Activated naive CD4-positive, alpha-beta T cell treated with anti-CD3 and anti-CD28 coated beads, Interleukin-2, amount 50 U/mL, for 72 hours (primary cell): ENCODE measurements at regions not wholly inside any gene's neighbourhood (a gene's known extent, or its start where the extent isn't known, plus 50 kb on each side); places are given as distances from the start of the nearest gene placed in this dataset.
"Not testable (repeated sequence)": the region's sequence is repeated elsewhere in the genome, so short reads cannot be mapped to it uniquely, and the experiment has no call there.

Source experiments
- ATAC-seq, 2 donors: fragments of 150-1000 bp; cut with Tn5 transposase; 2 replicates each; pipeline ENCODE4 v1.10.0; 2021; ENCODE audit warnings: mild to moderate bottlenecking in 2 of 2, moderate library complexity in 2 of 2
- DNase-seq, 2 donors: peaks; one replicate each; pipeline ENCODE4 v3.0.0; 2021 to 2022; ENCODE audit warnings: low spot score in 2 of 2
- H3K27ac Mint-ChIP-seq, 2 donors: one replicate each; pipeline ENCODE4 v1.8.0; 2022; ENCODE audit warnings: mild to moderate bottlenecking in 2 of 2, mixed read lengths in 2 of 2
- H3K36me3 Mint-ChIP-seq, 2 donors: one replicate each; pipeline ENCODE4 v1.8.0; 2022; ENCODE audit warnings: mixed read lengths in 2 of 2
- H3K9me3 Mint-ChIP-seq, 2 donors: one replicate each; pipeline ENCODE4 v1.8.0; 2022; ENCODE audit warnings: mixed read lengths in 2 of 2

DNA sequence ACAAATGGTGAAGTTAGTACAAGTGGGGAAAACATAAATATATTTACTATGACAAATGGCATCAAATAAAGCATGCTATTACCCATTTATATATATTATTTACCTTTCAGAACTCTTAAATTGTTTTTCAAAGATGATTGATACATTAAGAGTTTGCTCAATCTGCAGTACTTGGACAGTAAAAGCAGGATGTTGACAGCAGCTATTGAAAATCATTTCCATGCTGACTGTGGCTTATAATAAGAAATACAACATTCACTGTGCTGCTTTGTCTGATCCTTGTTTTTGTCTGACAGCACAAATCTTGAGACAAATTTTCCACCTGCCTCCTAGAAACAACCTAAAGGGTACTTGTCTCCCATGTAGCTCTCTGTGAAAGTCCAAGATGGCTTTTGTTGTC, 134.1 kb upstream of the FAT1 start:
- ATAC-seq, result no peak
- no peak overlapping the region for H3K27ac Mint-ChIP-seq
- peaks cover 0 to 9% of the 10 kb centered on the region in 2 donors for H3K9me3 Mint-ChIP-seq
- no peak for DNase-seq
- no peaks in the 10 kb centered on the region for H3K36me3 Mint-ChIP-seq

DNA sequence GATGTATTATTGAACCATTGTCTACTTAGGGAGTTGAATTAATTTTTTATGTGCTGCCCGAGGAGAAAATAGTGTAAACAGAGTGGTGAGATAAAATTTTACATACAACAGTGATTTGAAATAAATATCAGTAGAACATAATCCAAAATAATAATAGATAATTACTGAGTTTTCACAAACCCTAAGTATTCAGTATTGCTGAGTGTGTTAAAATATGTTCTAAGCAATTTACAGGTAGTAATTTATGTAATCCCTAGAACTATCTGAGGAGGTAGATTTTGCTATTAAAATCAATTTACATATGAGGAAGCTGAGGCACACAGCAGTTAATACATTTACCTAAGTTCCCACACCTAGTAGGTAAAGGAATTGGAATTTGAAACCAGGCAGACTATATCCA, 134.7 kb upstream of the FAT1 start:
- ATAC-seq (no peak), DNase-seq (no peak)
- Mint-ChIP-seq H3K36me3 (no peaks in the 10 kb centered on the region), H3K27ac (no peak overlapping the region), H3K9me3 (peaks cover 5 to 12% of the 10 kb centered on the region in 2 donors)

DNA sequence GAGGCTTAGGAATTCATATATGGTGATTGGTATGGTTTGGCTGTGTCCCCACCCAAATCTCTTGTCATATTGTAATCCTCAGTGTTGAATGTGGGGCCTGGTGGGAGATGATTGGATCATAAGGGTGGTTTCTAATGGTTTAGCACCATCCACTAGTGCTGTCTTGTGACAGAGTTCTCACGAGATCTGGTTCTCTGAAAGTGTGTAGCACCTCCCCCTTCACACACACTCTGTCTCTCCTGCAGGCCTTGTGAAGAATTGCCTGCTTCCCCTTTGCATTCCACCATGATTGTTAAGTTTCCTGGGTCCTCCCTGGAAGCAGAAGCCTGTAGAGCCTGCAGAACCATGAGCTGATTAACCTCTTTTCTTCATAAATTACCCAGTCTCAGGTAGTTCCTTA, 135.8 kb upstream of the FAT1 start:
- no peak for ATAC-seq
- no peak for DNase-seq
- no peak overlapping the region for H3K27ac Mint-ChIP-seq
- no peaks in the 10 kb centered on the region for H3K36me3 Mint-ChIP-seq
- H3K9me3 Mint-ChIP-seq, result peaks cover 14 to 17% of the 10 kb centered on the region in 2 donors

DNA sequence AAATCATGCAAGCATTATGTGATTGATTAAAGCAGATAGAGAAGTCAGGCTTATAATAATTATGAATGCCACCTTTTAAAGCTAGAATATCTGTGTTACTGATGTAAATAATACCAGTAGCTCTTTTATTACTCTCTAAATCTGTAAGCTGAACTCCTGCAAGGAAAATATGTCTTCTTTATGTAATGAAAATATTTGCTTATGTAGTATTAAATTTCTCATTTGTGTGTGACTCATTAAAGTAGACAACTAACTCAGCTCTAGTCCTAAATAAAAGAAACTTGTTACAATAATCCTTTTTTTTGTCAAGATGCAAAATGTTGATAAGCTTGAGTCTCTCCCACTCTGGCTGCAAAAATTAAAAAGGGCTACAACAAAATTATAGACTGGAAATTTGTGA, 137.7 kb upstream of the FAT1 start:
- Mint-ChIP-seq H3K9me3 (peaks cover 14 to 17% of the 10 kb centered on the region in 2 donors), H3K27ac (no peak overlapping the region), H3K36me3 (no peaks in the 10 kb centered on the region)
- ATAC-seq (no peak), DNase-seq (no peak)

DNA sequence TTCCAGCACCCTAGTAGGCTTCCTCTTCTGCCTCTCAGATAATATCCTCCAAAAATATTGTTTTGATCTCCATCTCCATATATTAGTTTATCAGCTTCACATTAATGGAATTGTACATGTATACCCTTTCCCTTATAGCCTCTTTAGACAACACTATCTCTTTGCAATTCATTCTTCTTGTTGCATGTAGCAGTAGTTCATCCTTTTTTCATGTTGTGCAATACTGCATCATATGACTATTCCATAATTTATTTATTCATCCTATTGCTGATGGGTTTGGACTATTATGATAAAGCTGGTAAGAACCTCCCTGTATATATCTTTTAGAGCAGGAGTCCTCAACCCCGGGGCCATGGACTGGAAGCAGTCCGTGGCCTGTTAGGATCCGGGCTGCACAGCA, 148.2 kb upstream of the FAT1 start:
- no peak for DNase-seq
- Mint-ChIP-seq H3K36me3 (no peaks in the 10 kb centered on the region), H3K27ac (no peak overlapping the region), H3K9me3 (peaks cover 20 to 27% of the 10 kb centered on the region in 2 donors)
- no peak for ATAC-seq

DNA sequence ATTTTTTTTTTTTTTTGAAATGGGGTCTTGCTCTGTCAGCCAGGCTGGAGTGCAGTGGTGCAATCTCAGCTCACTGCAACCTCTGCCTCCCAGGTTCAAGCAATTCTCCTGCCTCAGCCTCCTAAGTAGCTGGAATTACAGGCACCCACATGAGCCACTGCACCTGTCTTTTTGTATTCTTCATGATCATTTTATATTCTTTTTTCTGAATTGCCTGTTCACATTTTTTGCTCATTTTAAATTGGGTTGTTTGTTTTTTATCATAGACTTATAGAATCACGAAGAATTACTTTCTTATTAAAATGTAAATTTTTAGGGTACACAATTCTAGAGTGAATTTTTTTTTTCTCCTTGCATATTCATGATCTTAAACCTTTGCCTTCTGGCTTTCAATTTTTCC, 149.4 kb upstream of the FAT1 start:
- peaks cover 20 to 26% of the 10 kb centered on the region in 2 donors for H3K9me3 Mint-ChIP-seq

DNA sequence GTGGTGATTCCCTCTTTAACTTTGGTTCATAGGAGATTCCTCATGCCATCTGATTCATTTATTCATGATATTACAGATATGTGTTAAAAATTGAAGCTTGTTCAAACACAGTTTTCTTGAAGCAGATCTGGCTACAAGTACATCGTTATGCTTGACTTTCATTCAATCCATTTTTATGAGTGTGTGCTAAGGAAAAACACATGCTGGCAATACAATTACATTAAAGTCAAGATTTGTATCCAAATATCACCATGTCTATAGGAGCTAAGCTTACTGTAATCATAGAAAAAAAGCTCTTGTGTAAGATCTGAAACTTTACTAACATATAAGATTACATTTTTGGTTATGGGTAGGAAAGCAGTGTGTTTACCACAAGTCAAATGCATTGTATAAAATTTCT, 151.8 kb upstream of the FAT1 start:
- ATAC-seq (no peak), DNase-seq (no peak)
- Mint-ChIP-seq H3K27ac (no peak overlapping the region), H3K36me3 (no peaks in the 10 kb centered on the region), H3K9me3 (peaks cover 25 to 32% of the 10 kb centered on the region in 2 donors)

More for the DNA sequence above, 149.4 kb upstream of the FAT1 start:
- not testable (repeated sequence) for H3K27ac Mint-ChIP-seq, DNase-seq, ATAC-seq, H3K36me3 Mint-ChIP-seq

DNA sequence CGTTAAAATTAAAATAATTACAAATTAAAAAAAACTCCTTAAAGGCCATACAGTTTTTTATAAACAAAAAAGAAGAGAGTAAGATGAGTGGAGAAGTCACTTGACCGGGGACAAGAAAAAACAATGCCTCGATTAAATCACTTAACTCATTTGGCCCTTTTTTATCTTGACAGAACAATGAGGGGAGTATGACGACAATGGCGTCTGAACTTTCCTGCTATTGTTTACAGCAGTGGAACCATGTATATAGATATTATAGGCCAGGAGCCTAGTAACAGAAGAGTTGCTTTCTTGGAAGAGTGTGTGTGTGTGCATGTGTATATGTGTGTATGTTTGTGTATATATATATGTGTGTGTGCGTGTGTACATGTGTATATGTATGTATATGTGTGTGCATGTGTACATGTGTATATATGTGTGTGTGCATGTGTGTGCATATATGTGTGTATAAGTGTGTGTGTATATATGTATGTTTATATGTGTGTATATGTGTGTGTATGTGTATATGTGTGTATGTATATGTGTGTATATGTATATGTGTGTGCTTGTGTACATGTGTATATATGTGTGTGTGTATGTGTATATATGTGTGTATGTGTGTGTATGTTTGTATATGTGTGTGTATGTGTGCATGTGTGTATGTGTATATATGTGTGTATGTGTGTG, 153.4 kb upstream of the FAT1 start:
- Mint-ChIP-seq H3K36me3 (no peaks in the 10 kb centered on the region), H3K9me3 (peaks cover 20 to 21% of the 10 kb centered on the region in 2 donors), H3K27ac (no peak overlapping the region)
- ATAC-seq (no peak), DNase-seq (no peak)

DNA sequence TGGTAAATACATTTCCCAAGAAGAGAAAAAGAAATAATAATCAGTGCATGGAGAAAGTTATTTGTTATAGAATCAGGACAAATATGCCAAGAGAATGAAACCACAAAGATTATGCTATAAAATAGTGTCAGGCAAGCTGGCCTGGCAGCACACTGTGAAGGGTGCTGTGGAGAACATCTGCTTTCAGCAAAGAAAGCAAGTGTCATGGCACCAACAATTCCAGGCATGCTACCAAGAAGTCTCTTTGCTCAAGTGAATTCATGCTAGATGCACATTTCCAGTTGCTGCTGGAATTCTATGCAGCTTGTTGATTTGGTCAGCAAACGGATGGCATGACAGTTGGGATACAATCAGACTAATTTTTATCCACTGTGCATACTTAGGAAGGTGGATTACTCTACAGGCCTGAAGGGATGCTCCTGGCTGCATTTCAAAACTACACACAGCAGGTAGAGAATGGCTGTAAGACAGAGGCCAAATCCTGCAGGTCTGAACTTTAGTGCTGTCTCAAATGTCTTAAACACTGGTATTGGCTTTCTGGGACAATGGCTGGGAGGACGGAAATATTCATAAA, 154.6 kb upstream of the FAT1 start:
- no peaks in the 10 kb centered on the region for H3K36me3 Mint-ChIP-seq
- H3K27ac Mint-ChIP-seq, result no peak overlapping the region
- ATAC-seq, result no peak
- H3K9me3 Mint-ChIP-seq, result peaks cover 18 to 21% of the 10 kb centered on the region in 2 donors
- no peak for DNase-seq

DNA sequence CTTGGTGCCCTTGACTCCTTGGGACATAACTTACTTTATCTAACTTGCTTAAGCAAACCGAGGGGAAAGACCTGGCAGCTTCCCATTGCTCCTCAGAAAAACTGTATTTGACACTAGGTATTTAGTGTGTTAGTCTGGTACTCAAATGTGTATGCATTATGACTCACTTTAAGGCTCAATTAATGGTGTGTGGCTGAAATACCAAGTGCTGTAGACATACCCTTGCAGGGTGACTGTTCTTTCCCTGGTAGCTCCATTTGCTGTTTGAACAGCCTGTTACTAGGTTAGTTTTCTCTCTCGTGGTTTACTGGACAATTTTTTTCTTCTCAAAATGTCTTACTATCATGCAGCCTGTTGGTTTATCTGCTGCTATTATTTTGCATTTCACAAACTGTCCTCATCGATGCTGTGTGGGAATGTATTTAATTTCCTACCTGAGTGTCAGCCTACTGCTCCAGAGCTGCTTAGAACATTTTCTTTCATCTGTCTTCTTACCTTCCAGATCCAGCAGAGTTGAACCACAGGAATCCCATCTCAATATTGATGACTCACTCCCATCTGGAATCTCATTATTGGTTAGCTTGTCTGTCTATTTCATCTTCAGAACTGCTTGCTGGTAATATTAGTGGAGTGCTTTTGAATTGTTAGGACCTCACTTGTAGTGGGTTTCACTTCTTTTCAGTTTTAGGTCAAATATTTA, 158.0 kb upstream of the FAT1 start:
- DNase-seq, result no peak
- no peak for ATAC-seq
- H3K9me3 Mint-ChIP-seq, result peaks cover 9 to 12% of the 10 kb centered on the region in 2 donors
- H3K36me3 Mint-ChIP-seq, result no peaks in the 10 kb centered on the region
- no peak overlapping the region for H3K27ac Mint-ChIP-seq

DNA sequence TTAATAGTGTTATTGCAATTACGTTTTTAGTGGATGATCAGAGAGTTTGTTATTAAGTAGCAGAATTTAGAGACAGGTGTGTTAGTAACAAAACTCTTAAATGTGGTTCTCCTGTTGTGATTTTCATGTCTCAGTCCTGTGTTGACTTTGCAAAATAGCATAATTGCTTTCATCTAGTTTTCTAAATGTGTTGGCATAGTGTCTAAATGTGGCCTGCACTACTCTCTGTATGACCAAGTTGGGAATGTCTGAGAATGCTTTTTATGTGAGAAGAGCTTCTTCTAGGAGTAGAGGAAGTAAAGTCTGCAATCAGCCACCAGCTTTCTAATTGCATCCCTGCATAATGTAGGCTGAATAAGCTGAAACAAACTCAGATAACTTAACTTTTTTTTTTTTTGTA, 158.6 kb upstream of the FAT1 start:
- DNase-seq (no peak), ATAC-seq (peak in 1 of 2 donors; percentile 47)
- H3K9me3 Mint-ChIP-seq, result peaks cover 9 to 12% of the 10 kb centered on the region in 2 donors
- H3K27ac Mint-ChIP-seq, result no peak overlapping the region
- no peaks in the 10 kb centered on the region for H3K36me3 Mint-ChIP-seq

DNA sequence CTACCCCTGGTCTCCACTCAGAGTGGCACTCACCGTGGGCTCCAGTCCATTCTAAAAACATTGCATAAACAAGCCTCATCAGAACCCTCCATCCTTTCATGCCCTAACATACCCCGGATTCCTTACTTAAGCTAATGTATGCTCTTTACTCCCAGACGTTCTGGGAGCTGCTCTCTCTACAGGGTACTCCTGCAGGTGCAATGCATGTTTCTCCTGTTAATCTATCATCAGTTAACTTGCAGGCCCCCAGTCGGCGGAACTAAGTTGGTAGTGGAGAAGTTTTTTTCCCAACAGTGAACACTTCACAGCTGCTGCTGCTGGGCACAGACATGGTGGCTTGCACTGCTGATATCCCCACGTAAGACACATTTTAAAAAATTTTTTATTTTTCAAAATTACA, 161.6 kb upstream of the FAT1 start:
- Mint-ChIP-seq H3K9me3 (peaks cover 4 to 6% of the 10 kb centered on the region in 2 donors), H3K27ac (no peak overlapping the region), H3K36me3 (peaks cover 0 to 4% of the 10 kb centered on the region in 2 donors)
- ATAC-seq (no peak), DNase-seq (no peak)

DNA sequence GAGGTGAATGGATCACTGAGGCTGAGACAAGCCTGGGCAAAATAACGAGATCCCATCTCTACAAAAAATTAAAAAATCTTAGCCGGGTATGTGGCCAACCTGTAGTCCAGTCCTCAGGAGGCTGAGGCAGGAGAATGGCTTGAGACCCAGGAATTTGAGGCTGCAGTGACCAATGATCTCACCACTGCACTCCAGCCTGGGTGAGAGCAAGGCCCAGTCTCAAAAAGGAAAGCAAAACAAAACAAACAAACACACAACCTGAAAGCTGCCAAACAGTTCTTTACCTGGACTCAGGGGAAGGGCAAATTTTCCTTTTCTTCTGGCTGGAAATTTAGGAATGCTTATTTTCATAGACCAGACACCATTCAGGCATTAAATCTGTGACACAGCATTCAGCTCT, 163.1 kb upstream of the FAT1 start:
- Mint-ChIP-seq H3K9me3 (peaks cover 5 to 10% of the 10 kb centered on the region in 2 donors), H3K27ac (no peak overlapping the region), H3K36me3 (peaks cover 4% of the 10 kb centered on the region in 2 donors)
- no peak for DNase-seq
- ATAC-seq, result no peak

DNA sequence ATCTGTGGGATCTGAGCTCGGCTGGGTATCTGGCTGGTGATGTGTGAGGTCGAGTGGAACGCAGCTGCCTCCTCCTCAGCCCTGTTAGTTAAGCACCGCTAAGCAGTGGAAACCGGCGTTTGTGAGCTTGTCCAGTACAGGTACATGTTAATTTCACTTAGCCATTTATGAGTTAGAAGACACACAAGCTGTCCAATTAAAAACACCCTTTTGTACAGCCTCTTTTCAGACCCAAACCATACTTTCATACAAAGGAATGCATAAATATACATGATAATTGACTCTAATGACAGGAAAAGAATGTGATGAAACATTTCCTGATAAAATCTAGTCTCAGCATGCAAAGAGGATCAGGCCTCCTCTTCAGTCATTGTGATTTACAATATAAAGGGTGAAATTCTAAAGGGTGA, 163.6 kb upstream of the FAT1 start:
- no peak overlapping the region for H3K27ac Mint-ChIP-seq
- ATAC-seq, result no peak
- no peak for DNase-seq
- peaks cover 4% of the 10 kb centered on the region in 2 donors for H3K36me3 Mint-ChIP-seq
- H3K9me3 Mint-ChIP-seq, result peaks cover 5 to 13% of the 10 kb centered on the region in 2 donors

DNA sequence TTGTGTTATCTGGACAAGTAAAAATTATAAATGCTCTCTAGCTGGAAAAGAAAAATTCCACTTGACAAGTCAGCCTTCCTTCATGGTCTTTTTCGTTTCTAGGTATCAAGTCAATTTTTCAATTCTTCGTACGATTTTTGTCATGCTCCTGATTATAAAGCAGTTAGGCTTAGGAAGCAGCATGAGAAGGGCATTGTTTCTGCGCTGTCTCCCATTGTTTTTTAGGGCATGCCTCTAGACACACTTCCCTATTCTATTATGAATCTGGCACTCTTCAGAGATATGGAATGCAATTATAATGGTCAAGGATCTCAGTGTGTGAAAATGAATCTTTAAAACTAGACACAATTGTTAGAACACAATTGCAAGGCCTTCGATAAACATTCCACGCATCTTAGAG, 164.1 kb upstream of the FAT1 start:
- H3K36me3 Mint-ChIP-seq, result peaks cover 4% of the 10 kb centered on the region in 2 donors
- H3K9me3 Mint-ChIP-seq, result peaks cover 5 to 13% of the 10 kb centered on the region in 2 donors
- no peak overlapping the region for H3K27ac Mint-ChIP-seq
- no peak for DNase-seq
- no peak for ATAC-seq

DNA sequence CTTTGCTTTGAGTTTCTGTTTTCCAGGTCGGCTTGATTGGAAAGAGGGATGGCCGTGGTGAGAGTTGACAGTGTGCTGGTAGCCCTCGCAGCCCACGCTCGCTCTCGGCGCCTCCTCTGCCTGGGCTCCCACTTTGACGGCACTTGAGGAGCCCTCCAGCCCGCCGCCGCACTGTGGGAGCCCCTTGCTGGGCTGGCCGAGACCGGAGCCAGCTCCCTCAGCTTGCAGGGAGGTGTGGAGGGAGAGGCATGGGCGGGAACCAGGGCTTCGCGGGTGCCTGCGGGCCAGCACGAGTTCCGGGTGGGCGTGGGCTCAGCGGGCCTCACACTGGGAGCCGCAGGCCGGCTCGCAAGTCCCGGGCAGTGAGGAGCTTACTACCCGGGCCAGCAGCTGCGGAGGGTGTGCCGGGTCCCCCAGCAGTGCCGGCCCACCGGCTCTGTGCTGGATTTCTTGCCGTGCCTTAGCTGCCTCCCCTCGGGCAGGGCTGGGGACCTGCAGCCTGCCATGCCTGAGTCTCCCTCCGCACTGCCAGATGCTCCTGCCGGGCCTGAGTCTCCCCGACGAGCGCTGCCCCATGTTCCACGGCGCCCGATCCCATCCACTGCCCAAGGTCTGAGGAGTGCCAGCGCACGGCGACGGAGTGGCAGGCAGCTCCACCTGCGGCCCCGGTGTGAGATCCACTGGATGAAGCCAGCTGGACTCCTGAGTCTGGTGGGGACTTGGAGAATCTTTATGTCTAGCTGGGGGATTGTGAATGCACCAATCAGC, 166.4 kb upstream of the FAT1 start:
- ATAC-seq (no peak), DNase-seq (no peak)
- peaks cover 10 to 25% of the 10 kb centered on the region in 2 donors for H3K9me3 Mint-ChIP-seq
- peaks cover 4 to 11% of the 10 kb centered on the region in 2 donors for H3K36me3 Mint-ChIP-seq
- H3K27ac Mint-ChIP-seq, result no peak overlapping the region
